ENCODE measurements at regions not wholly inside any gene's neighbourhood (a gene's known extent, or its start where the extent isn't known, plus 50 kb on each side); places are given as distances from the start of the nearest gene placed in this dataset.

- H3K27me3 Mint-ChIP-seq (ENCODE audit: low read depth in 2 of 2), result no peaks in the 10 kb centered on the region
- no peak overlapping the region for H3K27ac Mint-ChIP-seq
- ATAC-seq, result no peak
- intact Hi-C loops (cut with micrococcal nuclease), result no loop called here
- 96% methylated on average over 4 of the region's 4 CpGs for WGBS (ENCODE audit: insufficient coverage)
- H3K4me3 Mint-ChIP-seq, result no peak overlapping the region
- no peak overlapping the region for H3K4me3 ChIP-seq (ENCODE audit: low read length)
- no peak for TF ChIP-seq CTCF (IDR thresholded peaks at IDR 0.05)
- no peaks in the 10 kb centered on the region for H3K36me3 Mint-ChIP-seq
- no peak overlapping the region for H3K27ac ChIP-seq (ENCODE audit: low read length)
- no peaks in the 10 kb centered on the region for H3K36me3 ChIP-seq (ENCODE audit: control insufficient read depth, insufficient read depth, low read length)
- DNase-seq, result no peak
- H3K4me1 Mint-ChIP-seq, result peaks cover 0 to 6% of the 10 kb centered on the region in 2 donors
- no peaks in the 10 kb centered on the region for H3K4me1 ChIP-seq (ENCODE audit: control insufficient read depth, insufficient read depth, low read length)
- no peaks in the 10 kb centered on the region for H3K9me3 Mint-ChIP-seq
- no peaks in the 10 kb centered on the region for H3K9me3 ChIP-seq (ENCODE audit: control insufficient read depth, insufficient read depth, low read length)
- H3K27me3 ChIP-seq (ENCODE audit: control insufficient read depth, insufficient read depth, low read length), result no peaks in the 10 kb centered on the region
Measured at GRCh38 chr6:14250573-14250972, 133.0 kb downstream of the CD83 start.

GRCh38 chr6:14252271-14252850 lies 134.8 kb downstream of the CD83 start:
- Histone ChIP-seq H3K9me3 (ENCODE audit: control insufficient read depth, insufficient read depth, low read length) (no peaks in the 10 kb centered on the region), H3K4me1 (ENCODE audit: control insufficient read depth, insufficient read depth, low read length) (no peaks in the 10 kb centered on the region), H3K27me3 (ENCODE audit: control insufficient read depth, insufficient read depth, low read length) (no peaks in the 10 kb centered on the region), H3K27ac (ENCODE audit: low read length) (no peak overlapping the region), H3K4me3 (ENCODE audit: low read length) (no peak overlapping the region), H3K36me3 (ENCODE audit: control insufficient read depth, insufficient read depth, low read length) (no peaks in the 10 kb centered on the region)
- TF ChIP-seq CTCF (IDR thresholded peaks at IDR 0.05), result no peak
- H3K27me3 Mint-ChIP-seq (ENCODE audit: low read depth in 2 of 2), result no peaks in the 10 kb centered on the region
- intact Hi-C loops (cut with micrococcal nuclease), result no loop called here
- ATAC-seq (no peak), DNase-seq (no peak)
- no peak overlapping the region for H3K27ac Mint-ChIP-seq
- no peaks in the 10 kb centered on the region for H3K36me3 Mint-ChIP-seq
- no peak overlapping the region for H3K4me3 Mint-ChIP-seq
- WGBS (ENCODE audit: insufficient coverage), result 92% methylated on average over 9 of the region's 10 CpGs
- peaks cover 0 to 6% of the 10 kb centered on the region in 2 donors for H3K4me1 Mint-ChIP-seq
- no peaks in the 10 kb centered on the region for H3K9me3 Mint-ChIP-seq

DNA sequence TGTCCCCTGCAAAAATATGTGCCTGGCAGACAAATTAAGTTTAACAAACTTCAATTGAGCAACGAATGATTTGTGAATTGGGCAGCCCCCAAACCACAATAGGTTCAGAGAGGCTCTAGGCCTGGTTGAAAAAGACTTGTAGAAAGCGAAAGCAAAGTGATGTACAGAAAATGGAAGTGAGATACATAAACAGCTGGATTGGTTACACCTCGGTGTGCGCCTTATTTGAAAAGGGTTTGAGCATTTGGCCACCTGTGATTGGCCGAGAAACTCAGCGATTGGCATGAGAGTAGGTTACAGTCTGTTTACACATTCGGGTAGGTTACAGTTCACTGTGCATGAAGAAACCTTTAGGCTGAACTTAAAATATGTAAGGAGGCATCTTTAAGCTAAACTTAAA lies 136.9 kb downstream of the CD83 start:
- Histone ChIP-seq H3K27me3 (ENCODE audit: control insufficient read depth, insufficient read depth, low read length) (no peaks in the 10 kb centered on the region), H3K36me3 (ENCODE audit: control insufficient read depth, insufficient read depth, low read length) (no peaks in the 10 kb centered on the region), H3K27ac (ENCODE audit: low read length) (peak overlapping the region; percentile 9), H3K4me1 (ENCODE audit: control insufficient read depth, insufficient read depth, low read length) (no peaks in the 10 kb centered on the region), H3K4me3 (ENCODE audit: low read length) (no peak overlapping the region), H3K9me3 (ENCODE audit: control insufficient read depth, insufficient read depth, low read length) (no peaks in the 10 kb centered on the region)
- peaks cover 0 to 6% of the 10 kb centered on the region in 2 donors for H3K4me1 Mint-ChIP-seq
- intact Hi-C loops (cut with micrococcal nuclease), result no loop called here
- no peak overlapping the region for H3K4me3 Mint-ChIP-seq
- no peak for DNase-seq
- H3K27me3 Mint-ChIP-seq (ENCODE audit: low read depth in 2 of 2), result no peaks in the 10 kb centered on the region
- no peak for TF ChIP-seq CTCF (IDR thresholded peaks at IDR 0.05)
- no peaks in the 10 kb centered on the region for H3K36me3 Mint-ChIP-seq
- no peak for ATAC-seq
- no peaks in the 10 kb centered on the region for H3K9me3 Mint-ChIP-seq
- H3K27ac Mint-ChIP-seq, result no peak overlapping the region
- WGBS (ENCODE audit: insufficient coverage), result 56% methylated on average over 7 of the region's 7 CpGs

GRCh38 chr6:14255916-14256315 lies 138.3 kb downstream of the CD83 start:
- WGBS (ENCODE audit: insufficient coverage), result 87% methylated on average over 6 of the region's 6 CpGs
- intact Hi-C loops (cut with micrococcal nuclease), result no loop called here
- H3K27me3 ChIP-seq (ENCODE audit: control insufficient read depth, insufficient read depth, low read length), result no peaks in the 10 kb centered on the region
- Mint-ChIP-seq H3K36me3 (no peaks in the 10 kb centered on the region), H3K9me3 (peaks cover 0 to 2% of the 10 kb centered on the region in 2 donors), H3K27ac (no peak overlapping the region), H3K4me1 (peaks cover 0 to 6% of the 10 kb centered on the region in 2 donors), H3K27me3 (ENCODE audit: low read depth in 2 of 2) (no peaks in the 10 kb centered on the region), H3K4me3 (no peak overlapping the region)
- no peak for DNase-seq
- H3K36me3 ChIP-seq (ENCODE audit: control insufficient read depth, insufficient read depth, low read length), result no peaks in the 10 kb centered on the region
- H3K4me3 ChIP-seq (ENCODE audit: low read length), result no peak overlapping the region
- peaks cover 3% of the 10 kb centered on the region for H3K9me3 ChIP-seq (ENCODE audit: control insufficient read depth, insufficient read depth, low read length)
- no peak for ATAC-seq
- TF ChIP-seq CTCF (IDR thresholded peaks at IDR 0.05), result no peak
- no peak overlapping the region for H3K27ac ChIP-seq (ENCODE audit: low read length)
- H3K4me1 ChIP-seq (ENCODE audit: control insufficient read depth, insufficient read depth, low read length), result no peaks in the 10 kb centered on the region
